IMR-90 (cell line): ENCODE measurements at regions not wholly inside any gene's neighbourhood (a gene's known extent, or its start where the extent isn't known, plus 50 kb on each side); places are given as distances from the start of the nearest gene placed in this dataset.

ENCODE experiments used
- ATAC-seq: fragments of 200-7000 bp; cut with Tn5 transposase; 2 replicates; pipeline ENCODE4 v1.9.1; 2020; ENCODE audit warnings: low read depth, mild to moderate bottlenecking, moderate library complexity
- BruUV-seq: library from RNA; stranded (reverse); fragments of 400-500 nt; replicated peaks from 2 replicates; lab custom pipeline; 2021; lab: Mats Ljungman, UMichigan
- CTCF ChIA-PET: fragments of 300-600 bp; formaldehyde crosslinking; extraction: SDS; loops from one replicate; lab custom pipeline; 2021; ENCODE audit warnings: antibody characterized with exemption; lab: Yijun Ruan, JAX
- POLR2A ChIA-PET: fragments of 300-600 bp; sonication (Branson Sonifier 250); formaldehyde crosslinking; loops from one replicate; lab custom pipeline; 2022; ENCODE audit warnings: antibody characterized with exemption; ENCODE audit not compliant: unreplicated experiment; lab: Charles Lee
- DNase-seq: peaks from one replicate; pipeline ENCODE4 v3.0.0; 2013
- H2AFZ ChIP-seq: replicated peaks from 2 replicates; pipeline ENCODE3; 2013; ENCODE audit warnings: low read length, mild to moderate bottlenecking; ENCODE audit not compliant: poor library complexity
- H2AK5ac ChIP-seq: 2 replicates; pipeline ENCODE4 v1.6.1; 2013; ENCODE audit warnings: low read depth, low read length, inconsistent platforms
- H2AK9ac ChIP-seq: replicated peaks from 2 replicates; pipeline ENCODE3; 2013; ENCODE audit warnings: mild to moderate bottlenecking, low read depth, low read length, moderate library complexity; ENCODE audit not compliant: poor library complexity
- H2BK120ac ChIP-seq: 2 replicates; pipeline ENCODE4 v1.6.1; 2013; ENCODE audit warnings: low read depth, low read length, inconsistent platforms
- H2BK15ac ChIP-seq: 3 replicates; pipeline ENCODE4 v1.6.1; 2013; ENCODE audit warnings: low read depth, low read length, inconsistent platforms
- H2BK20ac ChIP-seq: 2 replicates; pipeline ENCODE4 v1.6.1; 2013; ENCODE audit warnings: low read depth, mild to moderate bottlenecking, inconsistent platforms, low read length, moderate library complexity
- H2BK5ac ChIP-seq: 2 replicates; pipeline ENCODE4 v1.6.1; 2013; ENCODE audit warnings: mild to moderate bottlenecking, low read depth, low read length, inconsistent platforms; ENCODE audit not compliant: poor library complexity, severe bottlenecking
- H3K14ac ChIP-seq: replicated peaks from 2 replicates; pipeline ENCODE4 v1.6.1; 2013; ENCODE audit warnings: low read depth, low read length, inconsistent platforms
- H3K18ac ChIP-seq: 2 replicates; pipeline ENCODE4 v1.6.1; 2013; ENCODE audit warnings: low read depth, low read length, control low read depth
- H3K23ac ChIP-seq: 2 replicates; pipeline ENCODE4 v1.6.1; 2013; ENCODE audit warnings: low read depth, low read length, inconsistent platforms
- H3K27ac ChIP-seq: 2 replicates; pipeline ENCODE4 v1.5.1; 2013; ENCODE audit warnings: mild to moderate bottlenecking, control low read depth, low read length; ENCODE audit not compliant: insufficient read depth
- H3K27me3 ChIP-seq: 2 replicates; pipeline ENCODE4 v1.6.1; 2013; ENCODE audit warnings: low read length; ENCODE audit not compliant: control insufficient read depth, insufficient read depth
- H3K36me3 ChIP-seq: 2 replicates; pipeline ENCODE4 v1.6.1; 2013; ENCODE audit warnings: low read length, mixed read lengths; ENCODE audit not compliant: control insufficient read depth, insufficient read depth
- H3K4ac ChIP-seq: 2 replicates; pipeline ENCODE4 v1.6.1; 2013; ENCODE audit warnings: low read depth, low read length, inconsistent platforms
- H3K4me1 ChIP-seq: 2 replicates; pipeline ENCODE4 v1.6.1; 2013; ENCODE audit warnings: low read length, mixed read lengths; ENCODE audit not compliant: control insufficient read depth, insufficient read depth
- H3K4me2 ChIP-seq: 2 replicates; pipeline ENCODE4 v1.6.1; 2013; ENCODE audit warnings: low read depth, mild to moderate bottlenecking, control low read depth, low read length, moderate library complexity
- H3K4me3 ChIP-seq: 2 replicates; pipeline ENCODE4 v1.5.1; 2013; ENCODE audit warnings: low read depth, mild to moderate bottlenecking, control low read depth, low read length, moderate library complexity; ENCODE audit not compliant: insufficient read depth
- H3K56ac ChIP-seq: 2 replicates; pipeline ENCODE4 v1.6.1; 2013; ENCODE audit warnings: low read length, inconsistent platforms; ENCODE audit not compliant: insufficient read depth; ENCODE audit errors: extremely low read depth
- H3K79me1 ChIP-seq, 2 experiments: 2 replicates each; pipeline ENCODE4 v1.6.1; 2013; ENCODE audit warnings: low read length in 2 of 2, inconsistent platforms in 1 of 2, low read depth in 1 of 2
- H3K9ac ChIP-seq: 2 replicates; pipeline ENCODE4 v1.6.1; 2013; ENCODE audit warnings: low read depth, low read length, control low read depth
- H3K9me1 ChIP-seq: 2 replicates; pipeline ENCODE4 v1.6.1; 2013; ENCODE audit warnings: low read length, inconsistent platforms; ENCODE audit not compliant: insufficient read depth
- H3K9me3 ChIP-seq: 2 replicates; pipeline ENCODE4 v1.6.1; 2013; ENCODE audit warnings: low read length; ENCODE audit not compliant: control insufficient read depth, insufficient read depth
- H4K20me1 ChIP-seq: 2 replicates; pipeline ENCODE4 v1.6.1; 2013; ENCODE audit warnings: low read length, inconsistent platforms; ENCODE audit not compliant: insufficient read depth
- H4K5ac ChIP-seq: 2 replicates; pipeline ENCODE4 v1.6.1; 2013; ENCODE audit warnings: mild to moderate bottlenecking, low read depth, low read length, control low read depth
- H4K8ac ChIP-seq, 2 experiments: 2 replicates each; pipeline ENCODE4 v1.6.1; 2013; ENCODE audit warnings: low read depth in 2 of 2, low read length in 2 of 2, control low read depth in 1 of 2, inconsistent platforms in 1 of 2
- H4K91ac ChIP-seq: 2 replicates; pipeline ENCODE4 v1.6.1; 2013; ENCODE audit warnings: low read depth, low read length, inconsistent platforms; ENCODE audit not compliant: insufficient read depth
- ELK1 ChIP-seq: fragments of 150-350 bp; IDR thresholded peaks from 2 replicates; pipeline ENCODE4 v1.6.1; 2016; ENCODE audit warnings: low read depth, mild to moderate bottlenecking, low read length, moderate library complexity, borderline replicate concordance
- RAD21 ChIP-seq: IDR thresholded peaks from 2 replicates; pipeline ENCODE4 v1.6.1; 2012; ENCODE audit warnings: low read length, improper control_type of control experiment
- WGBS, 2 experiments: methylation state at CpG; one replicate each; pipeline versions ENCODE4 v1.1.5 to v1.1.7; 2013; ENCODE audit warnings: missing lambda C conversion rate in 2 of 2; ENCODE audit not compliant: insufficient read length in 1 of 2; ENCODE audit errors: extremely low coverage in 2 of 2; 5-methylcytosine and 5-hydroxymethylcytosine counted together
- dilution Hi-C: fragments of 300-500 bp; cut with HindIII; formaldehyde crosslinking; loops from one replicate; pipeline ENCODE4 v1.14.3; 2018; ENCODE audit warnings: low sequenced_read_pairs; ENCODE audit not compliant: unreplicated experiment
- in situ Hi-C: fragments of 300-500 bp; cut with MboI; formaldehyde crosslinking; loops from 3 replicates; pipeline ENCODE4 v1.14.3; 2019; ENCODE audit warnings: low sequenced_read_pairs, inconsistent platforms, mixed read lengths
- intact Hi-C: fragments of 100-400 bp; cut with micrococcal nuclease; formaldehyde crosslinking; loops from 2 replicates; pipeline ENCODE4 v1.10.0; 2022

DNA sequence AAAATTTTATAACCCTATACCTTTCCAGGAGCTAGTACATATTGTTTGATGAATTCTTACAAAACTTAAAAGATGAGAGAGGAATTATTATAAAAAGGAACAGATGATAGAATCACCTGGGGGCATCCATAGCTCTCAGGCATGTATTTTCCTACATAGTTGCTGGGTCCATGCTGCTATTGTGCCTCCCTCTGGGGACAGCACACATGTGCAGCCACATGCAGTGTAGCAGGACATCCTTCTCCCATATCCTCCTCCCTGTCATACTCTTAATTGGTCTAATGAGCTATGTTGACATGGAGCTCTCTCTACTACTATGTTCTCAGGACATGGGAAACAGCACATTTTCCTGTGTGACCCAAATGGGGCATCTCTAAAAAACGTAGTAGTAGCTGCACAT lies 898.2 kb upstream of the MAP3K7 start:
- POLR2A ChIA-PET: no interaction called here
- dilution Hi-C loops: no loop called here
- H3K4me1 ChIP-seq: no peaks in the 10 kb centered on the region

More for the DNA sequence above, 898.2 kb upstream of the MAP3K7 start:
- no peak overlapping the region for H3K14ac ChIP-seq
- no peaks in the 10 kb centered on the region for H3K36me3 ChIP-seq
- no peak overlapping the region for H3K9ac ChIP-seq
- H3K23ac ChIP-seq: no peak overlapping the region
- no CpG with 5 or more reads among the region's 1 CpG for WGBS, 2 experiments
- no peak overlapping the region for H4K91ac ChIP-seq
- no peak overlapping the region for H3K18ac ChIP-seq
- in situ Hi-C loops: no loop called here
- no peak overlapping the region for H2BK120ac ChIP-seq
- no TSS peak for BruUV-seq
- no peak overlapping the region for H2BK5ac ChIP-seq
- H2AK5ac ChIP-seq: no peak overlapping the region
- H3K9me1 ChIP-seq: no peaks in the 10 kb centered on the region
- ATAC-seq (no peak), DNase-seq (no peak)
- intact Hi-C loops: no loop called here
- H3K4me3 ChIP-seq: no peak overlapping the region
- no peak overlapping the region for H2AFZ ChIP-seq
- no peaks in the 10 kb centered on the region for H3K9me3 ChIP-seq
- no peak overlapping the region for H4K5ac ChIP-seq
- no peak overlapping the region for H4K8ac ChIP-seq
- H2BK15ac ChIP-seq: no peak overlapping the region
- H3K27me3 ChIP-seq: no peaks in the 10 kb centered on the region
- H3K4me2 ChIP-seq: no peak overlapping the region
- H3K4ac ChIP-seq: no peak overlapping the region
- peak; percentile 29; the same call in 1 of the 2 replicates for TF ChIP-seq RAD21
- no peak for TF ChIP-seq ELK1
- no peak overlapping the region for H2AK9ac ChIP-seq
- no peak overlapping the region for H3K56ac ChIP-seq
- CTCF ChIA-PET: no interaction called here
- no peak overlapping the region for H3K27ac ChIP-seq
- no peaks in the 10 kb centered on the region for H4K20me1 ChIP-seq
- H2BK20ac ChIP-seq: no peak overlapping the region
- H3K79me1 ChIP-seq: no peaks in the 10 kb centered on the region
